Neuronal stem cell (in vitro differentiated cells): ENCODE measurements at regions not wholly inside any gene's neighbourhood (a gene's known extent, or its start where the extent isn't known, plus 50 kb on each side); places are given as distances from the start of the nearest gene placed in this dataset.

Experiments
- DNase-seq: peaks from one replicate; pipeline ENCODE4 v3.0.0-alpha.2; 2013; ENCODE audit warnings: low spot score
- H2AFZ ChIP-seq: one replicate; pipeline ENCODE4 v1.6.1; 2013; ENCODE audit warnings: mild to moderate bottlenecking, low read length, inconsistent platforms
- H2AK5ac ChIP-seq: 2 replicates; pipeline ENCODE4 v1.6.1; 2013; ENCODE audit warnings: low read depth, mild to moderate bottlenecking, inconsistent platforms, low read length, moderate library complexity, mixed read lengths
- H2BK120ac ChIP-seq: 2 replicates; pipeline ENCODE4 v1.6.1; 2013; ENCODE audit warnings: low read depth, mild to moderate bottlenecking, inconsistent platforms, low read length, moderate library complexity, mixed read lengths
- H2BK12ac ChIP-seq: one replicate; pipeline ENCODE4 v1.6.1; 2013; ENCODE audit warnings: low read length, inconsistent platforms
- H2BK15ac ChIP-seq: 2 replicates; pipeline ENCODE4 v1.6.1; 2013; ENCODE audit warnings: mild to moderate bottlenecking, low read length, inconsistent platforms, mixed read lengths
- H2BK5ac ChIP-seq: one replicate; pipeline ENCODE4 v1.6.1; 2013; ENCODE audit warnings: inconsistent platforms, mild to moderate bottlenecking, low read length, moderate library complexity
- H3K14ac ChIP-seq: one replicate; pipeline ENCODE4 v1.6.1; 2013; ENCODE audit warnings: low read length, inconsistent platforms
- H3K18ac ChIP-seq: 2 replicates; pipeline ENCODE4 v1.6.1; 2013; ENCODE audit warnings: low read length, inconsistent platforms
- H3K23ac ChIP-seq: 2 replicates; pipeline ENCODE4 v1.6.1; 2013; ENCODE audit warnings: low read depth, mild to moderate bottlenecking, mixed read lengths, low read length, inconsistent platforms; ENCODE audit not compliant: poor library complexity
- H3K27ac ChIP-seq: replicated peaks from 3 replicates; pipeline ENCODE4 v1.5.1; 2013; ENCODE audit warnings: low read length, inconsistent platforms
- H3K27me3 ChIP-seq, 3 experiments: 2 replicates each; pipeline ENCODE4 v1.6.1; 2013; ENCODE audit warnings: low read length in 3 of 3, mild to moderate bottlenecking in 2 of 3, inconsistent platforms in 1 of 3, low read depth in 1 of 3, mixed read lengths in 1 of 3, moderate library complexity in 1 of 3; ENCODE audit not compliant: control insufficient read depth in 3 of 3, insufficient read depth in 3 of 3
- H3K36me3 ChIP-seq, 2 donors: replicated peaks in 1 of 2; 2 replicates each; pipeline ENCODE4 v1.6.1; 2013; ENCODE audit warnings: low read length in 2 of 2; ENCODE audit not compliant: control insufficient read depth in 2 of 2, insufficient read depth in 2 of 2
- H3K4ac ChIP-seq: 2 replicates; pipeline ENCODE4 v1.6.1; 2013; ENCODE audit warnings: inconsistent platforms, mild to moderate bottlenecking, low read length, moderate library complexity
- H3K4me1 ChIP-seq, 2 donors: 1 replicate in 1 of 2; 2 replicates in 1 of 2; pipeline ENCODE4 v1.6.1; 2013; ENCODE audit warnings: low read length in 2 of 2, low read depth in 1 of 2; ENCODE audit not compliant: control insufficient read depth in 2 of 2, insufficient read depth in 1 of 2
- H3K4me2 ChIP-seq: one replicate; pipeline ENCODE4 v1.6.1; 2013; ENCODE audit warnings: mild to moderate bottlenecking, low read length, inconsistent platforms; ENCODE audit not compliant: insufficient read depth, poor library complexity, severe bottlenecking
- H3K4me3 ChIP-seq, 2 donors: 2 replicates each; pipeline ENCODE4 v1.5.1; 2013; ENCODE audit warnings: low read length in 2 of 2, mild to moderate bottlenecking in 2 of 2, inconsistent platforms in 1 of 2, moderate library complexity in 1 of 2
- H3K79me1 ChIP-seq: one replicate; pipeline ENCODE4 v1.6.1; 2013; ENCODE audit warnings: low read depth, mild to moderate bottlenecking, inconsistent platforms, low read length, moderate library complexity
- H3K9ac ChIP-seq: one replicate; pipeline ENCODE4 v1.6.1; 2013; ENCODE audit warnings: mild to moderate bottlenecking, low read depth, low read length, inconsistent platforms; ENCODE audit not compliant: poor library complexity
- H3K9me3 ChIP-seq, 2 donors: replicated peaks in 1 of 2; 2 replicates each; pipeline versions ENCODE3 to v1.6.1; 2013; ENCODE audit warnings: low read length in 2 of 2, mild to moderate bottlenecking in 2 of 2, inconsistent platforms in 1 of 2, low read depth in 1 of 2, mixed read lengths in 1 of 2, moderate library complexity in 1 of 2; ENCODE audit not compliant: control insufficient read depth in 2 of 2, insufficient read depth in 1 of 2
- H4K8ac ChIP-seq: one replicate; pipeline ENCODE4 v1.6.1; 2013; ENCODE audit warnings: low read depth, mild to moderate bottlenecking, inconsistent platforms, low read length, moderate library complexity
- H4K91ac ChIP-seq: one replicate; pipeline ENCODE4 v1.6.1; 2013; ENCODE audit warnings: low read length, low read depth, mild to moderate bottlenecking, inconsistent platforms; ENCODE audit not compliant: poor library complexity
- WGBS, 2 donors: extraction: QIAGEN DNeasy Blood & Tissue Kit; methylation state at CpG; one replicate each; pipeline ENCODE4 v1.1.7; 2013; ENCODE audit warnings: missing lambda C conversion rate in 2 of 2, mixed read lengths in 1 of 2; ENCODE audit not compliant: insufficient read length in 2 of 2, insufficient replicate concordance in 1 of 2; ENCODE audit errors: extremely low coverage in 2 of 2; 5-methylcytosine and 5-hydroxymethylcytosine counted together

GRCh38 chr4:127140306-127140705 lies 492.5 kb upstream of the INTU start:
- Histone ChIP-seq H3K4me3 (no peak overlapping the region), H3K27me3 (no peaks in the 10 kb centered on the region), H4K91ac (no peak overlapping the region), H2BK12ac (no peak overlapping the region), H3K9ac (no peak overlapping the region), H3K23ac (no peak overlapping the region), H3K9me3 (no peaks in the 10 kb centered on the region), H3K4me2 (no peak overlapping the region), H4K8ac (no peak overlapping the region), H3K14ac (no peak overlapping the region), H2AFZ (peak overlapping the region; percentile 45), H3K27ac (no peak overlapping the region), H3K4ac (no peak overlapping the region), H2AK5ac (no peak overlapping the region), H3K18ac (no peak overlapping the region), H2BK5ac (no peak overlapping the region), H3K79me1 (no peaks in the 10 kb centered on the region), H3K36me3 (no peaks in the 10 kb centered on the region), H2BK15ac (no peak overlapping the region), H2BK120ac (no peak overlapping the region), H3K4me1 (no peaks in the 10 kb centered on the region)
- DNase-seq: no peak
- 100% methylated on average over 2 of the region's 3 CpGs; no CpG with 5 or more reads in 1 of the 2 donors for WGBS, 2 donors

- H2BK120ac ChIP-seq: no peak overlapping the region
- H3K9me3 ChIP-seq: no peaks in the 10 kb centered on the region
- WGBS, 2 donors: no CpG with 5 or more reads among the region's 1 CpG
- no peak overlapping the region for H3K14ac ChIP-seq
- no peak overlapping the region for H2AFZ ChIP-seq
- no peak overlapping the region for H3K18ac ChIP-seq
- no peaks in the 10 kb centered on the region for H3K36me3 ChIP-seq
- no peak overlapping the region for H4K8ac ChIP-seq
- H3K27me3 ChIP-seq: no peaks in the 10 kb centered on the region
- no peaks in the 10 kb centered on the region for H3K4me1 ChIP-seq
- no peak for DNase-seq
- H4K91ac ChIP-seq: no peak overlapping the region
- H3K9ac ChIP-seq: no peak overlapping the region
- no peak overlapping the region for H2AK5ac ChIP-seq
- H3K23ac ChIP-seq: no peak overlapping the region
- no peaks in the 10 kb centered on the region for H3K79me1 ChIP-seq
- no peak overlapping the region for H2BK5ac ChIP-seq
- no peak overlapping the region for H3K27ac ChIP-seq
- no peak overlapping the region for H3K4me2 ChIP-seq
- H2BK12ac ChIP-seq: no peak overlapping the region
- H3K4ac ChIP-seq: no peak overlapping the region
- H2BK15ac ChIP-seq: no peak overlapping the region
- H3K4me3 ChIP-seq: no peak overlapping the region
Measured at GRCh38 chr4:127141856-127142255, 490.9 kb upstream of the INTU start.

- Histone ChIP-seq H3K79me1 (no peaks in the 10 kb centered on the region), H2BK15ac (no peak overlapping the region), H2AK5ac (no peak overlapping the region), H3K4me1 (no peaks in the 10 kb centered on the region), H3K4me2 (no peak overlapping the region), H2BK5ac (no peak overlapping the region), H3K27ac (no peak overlapping the region), H3K14ac (no peak overlapping the region), H3K4me3 (no peak overlapping the region), H3K9ac (no peak overlapping the region), H3K18ac (no peak overlapping the region), H3K23ac (no peak overlapping the region), H2BK12ac (no peak overlapping the region), H4K8ac (no peak overlapping the region), H3K36me3 (no peaks in the 10 kb centered on the region), H2AFZ (no peak overlapping the region), H3K9me3 (no peaks in the 10 kb centered on the region), H4K91ac (no peak overlapping the region), H2BK120ac (no peak overlapping the region), H3K4ac (no peak overlapping the region), H3K27me3 (no peaks in the 10 kb centered on the region)
- DNase-seq: no peak
- WGBS, 2 donors: no CpG with 5 or more reads among the region's 5 CpGs
Measured at GRCh38 chr4:127143460-127144195, 489.1 kb upstream of the INTU start.

GRCh38 chr4:127145006-127145540 lies 487.7 kb upstream of the INTU start:
- Histone ChIP-seq H3K14ac (no peak overlapping the region), H3K23ac (no peak overlapping the region), H3K79me1 (no peaks in the 10 kb centered on the region), H2BK5ac (no peak overlapping the region), H3K4me1 (no peaks in the 10 kb centered on the region), H2BK120ac (no peak overlapping the region), H3K36me3 (no peaks in the 10 kb centered on the region), H3K18ac (no peak overlapping the region), H4K8ac (no peak overlapping the region), H2AFZ (peak overlapping the region; percentile 24), H2BK12ac (no peak overlapping the region), H4K91ac (no peak overlapping the region), H3K9me3 (no peaks in the 10 kb centered on the region), H3K4ac (no peak overlapping the region), H3K9ac (no peak overlapping the region), H2AK5ac (no peak overlapping the region), H3K27me3 (no peaks in the 10 kb centered on the region), H3K27ac (no peak overlapping the region), H3K4me3 (no peak overlapping the region), H3K4me2 (no peak overlapping the region), H2BK15ac (no peak overlapping the region)
- DNase-seq: no peak
- no CpG with 5 or more reads among the region's 5 CpGs for WGBS, 2 donors
